ENCODE measurements at regions not wholly inside any gene's neighbourhood (a gene's known extent, or its start where the extent isn't known, plus 50 kb on each side); places are given as distances from the start of the nearest gene placed in this dataset.

- ATAC-seq (ENCODE audit: insufficient read depth, low FRiP score), result no peak
- TF ChIP-seq, protein P1, sequence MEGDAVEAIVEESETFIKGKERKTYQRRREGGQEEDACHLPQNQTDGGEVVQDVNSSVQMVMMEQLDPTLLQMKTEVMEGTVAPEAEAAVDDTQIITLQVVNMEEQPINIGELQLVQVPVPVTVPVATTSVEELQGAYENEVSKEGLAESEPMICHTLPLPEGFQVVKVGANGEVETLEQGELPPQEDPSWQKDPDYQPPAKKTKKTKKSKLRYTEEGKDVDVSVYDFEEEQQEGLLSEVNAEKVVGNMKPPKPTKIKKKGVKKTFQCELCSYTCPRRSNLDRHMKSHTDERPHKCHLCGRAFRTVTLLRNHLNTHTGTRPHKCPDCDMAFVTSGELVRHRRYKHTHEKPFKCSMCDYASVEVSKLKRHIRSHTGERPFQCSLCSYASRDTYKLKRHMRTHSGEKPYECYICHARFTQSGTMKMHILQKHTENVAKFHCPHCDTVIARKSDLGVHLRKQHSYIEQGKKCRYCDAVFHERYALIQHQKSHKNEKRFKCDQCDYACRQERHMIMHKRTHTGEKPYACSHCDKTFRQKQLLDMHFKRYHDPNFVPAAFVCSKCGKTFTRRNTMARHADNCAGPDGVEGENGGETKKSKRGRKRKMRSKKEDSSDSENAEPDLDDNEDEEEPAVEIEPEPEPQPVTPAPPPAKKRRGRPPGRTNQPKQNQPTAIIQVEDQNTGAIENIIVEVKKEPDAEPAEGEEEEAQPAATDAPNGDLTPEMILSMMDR (IDR thresholded peaks at IDR 0.05; ENCODE audit: control extremely low read depth, extremely low read depth), result no peak
- Histone ChIP-seq H3K27me3 (ENCODE audit: control insufficient read depth in 3 of 3, insufficient read depth in 3 of 3, low read length in 2 of 3) (no peaks in the 10 kb centered on the region), H3K9ac (ENCODE audit: insufficient read depth in 1 of 2, low read length in 2 of 2) (no peak overlapping the region), H3K4me3 (no peak overlapping the region), H3K9me3 (ENCODE audit: control insufficient read depth in 4 of 4, insufficient read depth in 3 of 4, low read length in 3 of 4) (no peaks in the 10 kb centered on the region), H3K36me3 (ENCODE audit: control insufficient read depth in 4 of 4, insufficient read depth in 4 of 4, low read length in 4 of 4) (no peaks in the 10 kb centered on the region), H3K27ac (ENCODE audit: low read depth in 1 of 2, low read length in 1 of 2) (no peak overlapping the region), H3K4me1 (ENCODE audit: control insufficient read depth in 5 of 5, insufficient read depth in 5 of 5, low read length in 5 of 5) (peaks cover 0 to 4% (median 0%) of the 10 kb centered on the region in 5 donors)
- no peak for DNase-seq
- WGBS, 2 donors, result 96 to 97% methylated on average over 4 of the region's 4 CpGs
Observed at GRCh38 chr6:14610141-14610540, 492.6 kb downstream of the CD83 start.

- TF ChIP-seq, protein P1 (IDR thresholded peaks at IDR 0.05; ENCODE audit: control extremely low read depth, extremely low read depth), result no peak
- Histone ChIP-seq H3K36me3 (ENCODE audit: control insufficient read depth in 4 of 4, insufficient read depth in 4 of 4, low read length in 4 of 4) (no peaks in the 10 kb centered on the region), H3K9me3 (ENCODE audit: control insufficient read depth in 4 of 4, insufficient read depth in 3 of 4, low read length in 3 of 4) (peaks cover 0 to 10% (median 6%) of the 10 kb centered on the region in 4 donors), H3K27ac (ENCODE audit: low read depth in 1 of 2, low read length in 1 of 2) (no peak overlapping the region), H3K4me1 (ENCODE audit: control insufficient read depth in 5 of 5, insufficient read depth in 5 of 5, low read length in 5 of 5) (peaks cover 0 to 2% (median 0%) of the 10 kb centered on the region in 5 donors), H3K9ac (ENCODE audit: insufficient read depth in 1 of 2, low read length in 2 of 2) (no peak overlapping the region), H3K4me3 (no peak overlapping the region), H3K27me3 (ENCODE audit: control insufficient read depth in 3 of 3, insufficient read depth in 3 of 3, low read length in 2 of 3) (no peaks in the 10 kb centered on the region)
- no peak for ATAC-seq (ENCODE audit: insufficient read depth, low FRiP score)
- DNase-seq, result no peak
- 59 to 66% methylated on average over 14 of the region's 14 CpGs for WGBS, 2 donors
Observed at GRCh38 chr6:14612016-14612980, 494.7 kb downstream of the CD83 start.

- TF ChIP-seq, protein P1 (IDR thresholded peaks at IDR 0.05; ENCODE audit: control extremely low read depth, extremely low read depth), result no peak
- no peak for DNase-seq
- 53 to 74% methylated on average over 2 of the region's 2 CpGs for WGBS, 2 donors
- Histone ChIP-seq H3K27ac (ENCODE audit: low read depth in 1 of 2, low read length in 1 of 2) (no peak overlapping the region), H3K4me3 (no peak overlapping the region), H3K4me1 (ENCODE audit: control insufficient read depth in 5 of 5, insufficient read depth in 5 of 5, low read length in 5 of 5) (peaks cover 0 to 4% (median 0%) of the 10 kb centered on the region in 5 donors), H3K9me3 (ENCODE audit: control insufficient read depth in 4 of 4, insufficient read depth in 3 of 4, low read length in 3 of 4) (peaks cover 0 to 10% (median 6%) of the 10 kb centered on the region in 4 donors), H3K36me3 (ENCODE audit: control insufficient read depth in 4 of 4, insufficient read depth in 4 of 4, low read length in 4 of 4) (no peaks in the 10 kb centered on the region), H3K27me3 (ENCODE audit: control insufficient read depth in 3 of 3, insufficient read depth in 3 of 3, low read length in 2 of 3) (no peaks in the 10 kb centered on the region), H3K9ac (ENCODE audit: insufficient read depth in 1 of 2, low read length in 2 of 2) (no peak overlapping the region)
- ATAC-seq (ENCODE audit: insufficient read depth, low FRiP score), result no peak
Observed at GRCh38 chr6:14614631-14615030, 497.1 kb downstream of the CD83 start.
